ENCODE measurements at regions not wholly inside any gene's neighbourhood (a gene's known extent, or its start where the extent isn't known, plus 50 kb on each side); places are given as distances from the start of the nearest gene placed in this dataset.

DNA sequence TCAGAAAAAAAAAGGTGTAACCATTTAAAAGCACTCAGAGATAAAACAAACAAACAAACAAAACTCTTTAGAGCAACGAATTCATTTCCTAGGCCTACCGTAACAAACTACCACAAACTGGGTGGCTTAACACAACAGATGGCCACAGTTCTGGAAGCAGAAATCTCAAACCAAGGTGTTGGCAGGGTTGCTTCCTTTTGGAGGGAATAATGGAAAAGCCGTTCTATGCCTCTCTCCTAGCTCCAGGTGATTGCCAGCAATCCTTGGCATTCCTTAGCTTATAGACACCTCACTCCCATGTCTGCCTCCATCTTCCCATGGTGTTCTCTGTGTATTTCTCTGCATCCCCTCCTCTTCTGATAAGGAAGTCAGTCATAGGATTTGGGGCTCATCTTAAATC, 200.4 kb downstream of the RAB38 start:
- H3K4me3 ChIP-seq: no peak overlapping the region
- H3K27me3 ChIP-seq: no peaks in the 10 kb centered on the region
- H3K27ac ChIP-seq: no peak overlapping the region
- no peak for TF ChIP-seq POLR2A (IDR thresholded peaks at IDR 0.05)
- TF ChIP-seq POLR2AphosphoS5 (IDR thresholded peaks at IDR 0.05): no peak
- TF ChIP-seq CTCF (IDR thresholded peaks at IDR 0.05): no peak
- no peak for TF ChIP-seq EP300 (IDR thresholded peaks at IDR 0.05)
- H3K9me3 ChIP-seq: no peaks in the 10 kb centered on the region
- H3K36me3 ChIP-seq: no peaks in the 10 kb centered on the region
- H3K4me1 ChIP-seq: no peaks in the 10 kb centered on the region
- ATAC-seq: no peak
- 57 to 64% methylated on average over 2 to 3 of the region's 3 CpGs for WGBS, 2 donors (ENCODE audit: low coverage in 1 of 2)

DNA sequence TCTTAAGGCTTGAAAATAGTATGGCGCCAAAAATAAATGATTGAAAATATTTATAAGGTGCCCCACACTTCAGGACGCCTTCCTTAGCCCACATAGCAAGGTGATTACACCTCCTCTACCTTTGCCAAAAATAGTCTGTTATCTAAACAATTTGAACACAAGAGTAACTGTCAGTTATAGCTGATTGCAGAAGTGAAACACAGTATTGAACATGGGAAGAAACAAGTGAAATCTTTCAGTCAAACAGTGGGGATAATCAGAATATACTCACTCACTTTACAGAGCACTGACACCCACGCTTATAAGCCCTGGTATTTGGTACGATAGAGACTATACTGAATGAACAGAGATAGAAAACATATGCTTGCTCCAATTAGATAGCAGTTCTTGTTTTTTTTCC, 203.1 kb downstream of the RAB38 start:
- WGBS, 2 donors (ENCODE audit: low coverage in 1 of 2): 64 to 71% methylated on average over 4 of the region's 4 CpGs
- Histone ChIP-seq H3K36me3 (no peaks in the 10 kb centered on the region), H3K27me3 (no peaks in the 10 kb centered on the region), H3K9me3 (no peaks in the 10 kb centered on the region), H3K27ac (no peak overlapping the region), H3K4me1 (no peaks in the 10 kb centered on the region), H3K4me3 (no peak overlapping the region)
- TF ChIP-seq POLR2AphosphoS5 (IDR thresholded peaks at IDR 0.05) (no peak), POLR2A (IDR thresholded peaks at IDR 0.05) (no peak), CTCF (IDR thresholded peaks at IDR 0.05) (no peak), EP300 (IDR thresholded peaks at IDR 0.05) (no peak)
- ATAC-seq: no peak

DNA sequence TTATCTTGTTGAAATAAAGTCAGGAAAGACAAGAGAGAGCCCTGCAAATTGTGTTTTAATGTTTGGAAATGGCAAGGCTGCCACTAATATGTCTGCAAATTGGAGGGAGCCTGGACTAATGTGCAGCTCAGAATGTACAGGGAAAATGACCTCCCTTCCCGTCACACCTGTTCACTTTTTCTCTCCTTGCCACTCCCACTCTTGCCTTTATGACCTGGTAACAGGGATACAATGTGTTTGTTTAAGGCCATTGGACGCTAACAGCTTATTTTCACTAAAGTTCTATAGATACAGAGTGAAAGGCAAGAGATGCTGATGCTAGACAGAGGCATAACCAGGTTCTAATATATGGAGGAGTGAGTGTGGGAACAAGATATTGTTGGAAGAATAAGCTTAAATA, 203.9 kb downstream of the RAB38 start:
- H3K27ac ChIP-seq: no peak overlapping the region
- H3K27me3 ChIP-seq: no peaks in the 10 kb centered on the region
- H3K4me3 ChIP-seq: no peak overlapping the region
- WGBS, 2 donors (ENCODE audit: low coverage in 1 of 2): 93% methylated on average over 2 of the region's 2 CpGs
- H3K36me3 ChIP-seq: no peaks in the 10 kb centered on the region
- ATAC-seq: no peak
- TF ChIP-seq POLR2A (IDR thresholded peaks at IDR 0.05): no peak
- no peak for TF ChIP-seq EP300 (IDR thresholded peaks at IDR 0.05)
- no peak for TF ChIP-seq POLR2AphosphoS5 (IDR thresholded peaks at IDR 0.05)
- TF ChIP-seq CTCF (IDR thresholded peaks at IDR 0.05): no peak
- H3K9me3 ChIP-seq: no peaks in the 10 kb centered on the region
- no peaks in the 10 kb centered on the region for H3K4me1 ChIP-seq

- Histone ChIP-seq H3K4me3 (no peak overlapping the region), H3K27ac (no peak overlapping the region), H3K4me1 (no peaks in the 10 kb centered on the region), H3K9me3 (no peaks in the 10 kb centered on the region), H3K27me3 (no peaks in the 10 kb centered on the region), H3K36me3 (no peaks in the 10 kb centered on the region)
- 81 to 88% methylated on average over 3 to 4 of the region's 4 CpGs for WGBS, 2 donors (ENCODE audit: low coverage in 1 of 2)
- ATAC-seq: no peak
- no peak for TF ChIP-seq CTCF (IDR thresholded peaks at IDR 0.05)
- TF ChIP-seq POLR2AphosphoS5 (IDR thresholded peaks at IDR 0.05): no peak
- no peak for TF ChIP-seq EP300 (IDR thresholded peaks at IDR 0.05)
- TF ChIP-seq POLR2A (IDR thresholded peaks at IDR 0.05): no peak
Measured at GRCh38 chr11:87970762-87971161, 204.5 kb downstream of the RAB38 start.

- Histone ChIP-seq H3K4me3 (no peak overlapping the region), H3K27me3 (no peaks in the 10 kb centered on the region), H3K4me1 (no peaks in the 10 kb centered on the region), H3K27ac (no peak overlapping the region), H3K9me3 (no peaks in the 10 kb centered on the region), H3K36me3 (no peaks in the 10 kb centered on the region)
- no peak for TF ChIP-seq POLR2A (IDR thresholded peaks at IDR 0.05)
- no peak for TF ChIP-seq EP300 (IDR thresholded peaks at IDR 0.05)
- no peak for TF ChIP-seq CTCF (IDR thresholded peaks at IDR 0.05)
- no peak for TF ChIP-seq POLR2AphosphoS5 (IDR thresholded peaks at IDR 0.05)
- 67% methylated on average over 1 of the region's 1 CpG; no CpG with 5 or more reads in 1 of the 2 donors for WGBS, 2 donors (ENCODE audit: low coverage in 1 of 2)
- ATAC-seq: no peak
Measured at GRCh38 chr11:87967459-87967858, 207.8 kb downstream of the RAB38 start.

Measured in gastroesophageal sphincter (tissue), 4 donors.